Thoracic aorta (tissue), 2 donors: ENCODE measurements at regions not wholly inside any gene's neighbourhood (a gene's known extent, or its start where the extent isn't known, plus 50 kb on each side); places are given as distances from the start of the nearest gene placed in this dataset.

Experiments used
- ATAC-seq: fragments of 150-250 bp; one replicate; pipeline ENCODE4 v1.8.0; 2017; ENCODE audit warnings: low read depth; ENCODE audit not compliant: insufficient number of reproducible peaks, low FRiP score
- DNase-seq: peaks from one replicate; pipeline ENCODE4 v3.0.0-alpha.2; 2020; ENCODE audit warnings: low spot score
- H3K27ac ChIP-seq, 2 donors: fragments of 200-600 bp; sonication (generic); 1 replicate in 1 of 2; 2 replicates in 1 of 2; pipeline ENCODE4 v1.5.1; 2016; ENCODE audit warnings: mild to moderate bottlenecking in 2 of 2, moderate library complexity in 2 of 2
- H3K27me3 ChIP-seq: fragments of 200-600 bp; sonication (generic); replicated peaks from 2 replicates; pipeline ENCODE4 v1.6.0; 2016; ENCODE audit warnings: mild to moderate bottlenecking; ENCODE audit not compliant: insufficient read depth
- H3K36me3 ChIP-seq: fragments of 200-600 bp; sonication (generic); one replicate; pipeline ENCODE4 v1.5.1; 2016
- H3K4me1 ChIP-seq, 2 donors: fragments of 200-600 bp; sonication (generic); 1 replicate in 1 of 2; 2 replicates in 1 of 2; pipeline versions ENCODE4 v1.5.1 to v1.6.0; 2016; ENCODE audit warnings: low read depth in 2 of 2, mild to moderate bottlenecking in 1 of 2; ENCODE audit not compliant: control insufficient read depth in 1 of 2
- H3K4me3 ChIP-seq: fragments of 200-600 bp; sonication (generic); 2 replicates; pipeline ENCODE4 v1.5.1; 2016; ENCODE audit warnings: mild to moderate bottlenecking
- H3K9me3 ChIP-seq: fragments of 200-600 bp; sonication (generic); 2 replicates; pipeline ENCODE4 v1.5.1; 2016
- TF ChIP-seq, protein P1 (sequence below): fragments of 200-600 bp; sonication (generic); IDR thresholded peaks from one replicate; pipeline ENCODE4 v1.5.1; 2019; ENCODE audit warnings: antibody characterized with exemption

DNA sequence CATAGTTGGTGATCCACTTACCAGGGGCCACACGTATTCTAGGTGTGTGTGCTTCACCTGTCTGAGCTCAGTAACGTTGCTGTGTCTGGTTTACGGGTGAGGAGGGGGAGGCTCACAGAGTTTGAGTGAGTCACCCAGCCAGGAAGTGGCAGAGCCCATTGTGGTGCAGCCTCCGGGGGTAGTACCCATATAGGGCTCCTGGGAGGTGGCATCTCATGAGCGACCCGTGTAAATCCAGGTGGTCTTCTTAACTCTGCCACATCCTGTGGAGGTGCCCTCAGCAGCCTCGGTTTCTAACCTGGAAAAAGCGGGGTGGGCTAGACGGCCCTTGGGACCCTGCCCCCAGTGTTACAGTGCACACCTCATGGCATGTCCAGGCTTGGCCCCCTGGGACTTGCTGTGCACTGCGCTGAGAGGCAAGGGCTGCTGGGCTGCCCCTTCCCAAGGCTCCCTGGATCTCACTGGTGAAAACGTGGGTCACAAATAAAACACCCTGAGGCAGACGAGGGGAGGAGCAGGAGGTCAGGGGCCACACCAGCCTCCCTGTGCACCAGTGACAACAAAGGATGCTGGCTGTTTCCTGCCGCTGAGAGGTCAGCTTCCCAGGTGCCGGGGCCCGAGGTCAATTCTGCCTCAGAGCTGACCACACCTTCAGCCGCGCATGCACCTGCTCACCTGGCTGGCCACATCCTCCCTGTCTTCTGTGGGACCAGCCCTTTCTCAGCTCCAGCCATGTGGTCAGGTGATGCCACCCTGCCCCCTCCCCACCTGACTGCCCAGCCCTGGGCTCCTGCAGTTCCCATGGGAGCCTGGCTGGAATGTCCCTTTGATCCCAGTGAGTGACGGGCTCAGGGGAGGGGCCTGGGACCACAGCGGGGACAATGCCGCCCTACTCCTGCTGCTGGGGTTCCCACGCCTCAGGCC lies 305.1 kb downstream of the CTTN start:
- TF ChIP-seq, protein P1, sequence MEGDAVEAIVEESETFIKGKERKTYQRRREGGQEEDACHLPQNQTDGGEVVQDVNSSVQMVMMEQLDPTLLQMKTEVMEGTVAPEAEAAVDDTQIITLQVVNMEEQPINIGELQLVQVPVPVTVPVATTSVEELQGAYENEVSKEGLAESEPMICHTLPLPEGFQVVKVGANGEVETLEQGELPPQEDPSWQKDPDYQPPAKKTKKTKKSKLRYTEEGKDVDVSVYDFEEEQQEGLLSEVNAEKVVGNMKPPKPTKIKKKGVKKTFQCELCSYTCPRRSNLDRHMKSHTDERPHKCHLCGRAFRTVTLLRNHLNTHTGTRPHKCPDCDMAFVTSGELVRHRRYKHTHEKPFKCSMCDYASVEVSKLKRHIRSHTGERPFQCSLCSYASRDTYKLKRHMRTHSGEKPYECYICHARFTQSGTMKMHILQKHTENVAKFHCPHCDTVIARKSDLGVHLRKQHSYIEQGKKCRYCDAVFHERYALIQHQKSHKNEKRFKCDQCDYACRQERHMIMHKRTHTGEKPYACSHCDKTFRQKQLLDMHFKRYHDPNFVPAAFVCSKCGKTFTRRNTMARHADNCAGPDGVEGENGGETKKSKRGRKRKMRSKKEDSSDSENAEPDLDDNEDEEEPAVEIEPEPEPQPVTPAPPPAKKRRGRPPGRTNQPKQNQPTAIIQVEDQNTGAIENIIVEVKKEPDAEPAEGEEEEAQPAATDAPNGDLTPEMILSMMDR = no peak
- Histone ChIP-seq H3K27ac (no peak overlapping the region), H3K4me3 (no peak overlapping the region), H3K36me3 (no peaks in the 10 kb centered on the region), H3K4me1 (no peaks in the 10 kb centered on the region), H3K9me3 (no peaks in the 10 kb centered on the region), H3K27me3 (no peaks in the 10 kb centered on the region)
- no peak for ATAC-seq
- no peak for DNase-seq

- ATAC-seq = no peak
- Histone ChIP-seq H3K27ac (no peak overlapping the region), H3K27me3 (no peaks in the 10 kb centered on the region), H3K9me3 (no peaks in the 10 kb centered on the region), H3K4me3 (no peak overlapping the region), H3K4me1 (no peaks in the 10 kb centered on the region), H3K36me3 (no peaks in the 10 kb centered on the region)
- TF ChIP-seq, protein P1 = no peak
- DNase-seq = no peak
Measured at GRCh38 chr11:70705097-70705496, 306.8 kb downstream of the CTTN start.

DNA sequence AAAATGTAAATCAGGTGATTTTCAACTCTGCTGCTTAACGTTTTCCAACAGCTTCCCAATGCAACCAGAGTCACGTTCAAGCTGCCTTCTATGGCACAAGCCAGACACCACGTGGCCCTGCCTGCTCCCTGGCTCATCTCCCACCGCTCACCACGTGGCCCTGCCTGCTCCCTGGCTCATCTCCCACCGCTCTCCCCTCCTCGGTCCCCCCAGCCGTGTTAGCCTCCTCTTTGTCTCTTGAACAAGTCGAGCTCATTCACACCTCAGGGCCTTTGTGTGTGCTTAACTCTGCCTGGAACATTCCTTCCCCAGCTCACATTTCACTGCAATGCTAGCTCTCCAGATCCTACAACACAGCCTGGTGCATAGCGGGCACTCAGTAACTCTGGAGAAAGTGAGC lies 307.6 kb downstream of the CTTN start:
- DNase-seq = no peak
- Histone ChIP-seq H3K4me1 (no peaks in the 10 kb centered on the region), H3K4me3 (no peak overlapping the region), H3K27ac (no peak overlapping the region), H3K9me3 (no peaks in the 10 kb centered on the region), H3K27me3 (no peaks in the 10 kb centered on the region), H3K36me3 (no peaks in the 10 kb centered on the region)
- ATAC-seq = no peak
- TF ChIP-seq, protein P1 = no peak

- no peaks in the 10 kb centered on the region for H3K36me3 ChIP-seq
- no peak overlapping the region for H3K27ac ChIP-seq
- H3K27me3 ChIP-seq = no peaks in the 10 kb centered on the region
- ATAC-seq (no peak), DNase-seq (no peak)
- no peaks in the 10 kb centered on the region for H3K4me1 ChIP-seq
- TF ChIP-seq, protein P1 = no peak
- no peak overlapping the region for H3K4me3 ChIP-seq
- no peaks in the 10 kb centered on the region for H3K9me3 ChIP-seq
Measured at GRCh38 chr11:70707821-70708220, 309.5 kb downstream of the CTTN start.

DNA sequence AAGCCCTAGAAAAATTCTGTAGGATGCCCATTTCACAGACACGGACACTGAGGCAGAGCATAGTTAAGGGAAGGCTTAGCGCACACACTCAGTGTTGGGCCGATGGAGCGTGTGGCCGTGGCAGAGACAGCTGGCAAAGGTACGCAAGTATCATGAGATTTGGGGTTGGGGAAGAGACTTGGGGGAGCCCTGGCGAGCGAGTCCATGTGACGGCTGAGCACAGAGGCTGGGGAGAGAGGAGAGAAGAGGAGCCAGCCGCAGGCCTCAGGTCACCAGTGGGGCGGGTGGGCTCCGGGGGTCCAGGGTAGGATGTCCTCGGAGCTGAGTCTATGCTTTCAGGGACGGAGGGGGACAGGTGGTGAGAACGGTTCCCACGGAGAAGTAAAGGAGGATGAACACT lies 311.3 kb downstream of the CTTN start:
- no peaks in the 10 kb centered on the region for H3K36me3 ChIP-seq
- ATAC-seq (no peak), DNase-seq (no peak)
- no peaks in the 10 kb centered on the region for H3K9me3 ChIP-seq
- TF ChIP-seq, protein P1 = no peak
- no peaks in the 10 kb centered on the region for H3K4me1 ChIP-seq
- no peak overlapping the region for H3K27ac ChIP-seq
- H3K4me3 ChIP-seq = no peak overlapping the region
- no peaks in the 10 kb centered on the region for H3K27me3 ChIP-seq
